MM.1S (cell line): ENCODE measurements at regions not wholly inside any gene's neighbourhood (a gene's known extent, or its start where the extent isn't known, plus 50 kb on each side); places are given as distances from the start of the nearest gene placed in this dataset.

Experiments
- DNase-seq: peaks from one replicate; pipeline ENCODE4 v3.0.0-alpha.2; 2015
- H2AFZ ChIP-seq: fragments of 300-600 bp; sonication (generic); 2 replicates; pipeline ENCODE4 v1.6.0; 2016; ENCODE audit warnings: antibody characterized with exemption, low read length
- H3F3A ChIP-seq: fragments of 300-600 bp; sonication (generic); 2 replicates; pipeline ENCODE4 v1.6.1; 2016; ENCODE audit warnings: mild to moderate bottlenecking, antibody characterized with exemption, low read length, moderate library complexity, mixed read lengths; ENCODE audit not compliant: insufficient read depth
- H3K27ac ChIP-seq: fragments of 300-600 bp; sonication (generic); 2 replicates; pipeline ENCODE4 v1.5.1; 2016; ENCODE audit warnings: mild to moderate bottlenecking, low read length
- H3K27me3 ChIP-seq: fragments of 300-600 bp; sonication (generic); replicated peaks from 2 replicates; pipeline ENCODE4 v1.6.0; 2016; ENCODE audit warnings: low read length; ENCODE audit not compliant: insufficient read depth
- H3K36me3 ChIP-seq: fragments of 300-600 bp; sonication (generic); replicated peaks from 2 replicates; pipeline ENCODE4 v1.6.1; 2016; ENCODE audit warnings: mild to moderate bottlenecking, low read length, mixed read lengths; ENCODE audit not compliant: insufficient read depth
- H3K4me1 ChIP-seq: fragments of 300-600 bp; sonication (generic); 2 replicates; pipeline ENCODE4 v1.6.1; 2016; ENCODE audit warnings: low read length, mixed read lengths
- H3K4me2 ChIP-seq: fragments of 300-600 bp; sonication (generic); 2 replicates; pipeline ENCODE4 v1.6.0; 2016; ENCODE audit warnings: low read depth, low read length
- H3K4me3 ChIP-seq: fragments of 300-600 bp; sonication (generic); 2 replicates; pipeline ENCODE4 v1.5.1; 2016; ENCODE audit warnings: low read length, mixed read lengths
- H3K79me2 ChIP-seq: fragments of 300-600 bp; sonication (generic); 2 replicates; pipeline ENCODE4 v1.6.1; 2016; ENCODE audit warnings: mixed run types, low read length, mixed read lengths
- H3K9ac ChIP-seq: fragments of 300-600 bp; sonication (generic); 2 replicates; pipeline ENCODE4 v1.6.1; 2016; ENCODE audit warnings: low read length, mixed read lengths
- H3K9me2 ChIP-seq: fragments of 300-600 bp; sonication (generic); replicated peaks from 2 replicates; pipeline ENCODE4 v1.6.1; 2016; ENCODE audit warnings: mild to moderate bottlenecking, low read length, mixed read lengths; ENCODE audit not compliant: insufficient read depth
- H3K9me3 ChIP-seq: fragments of 300-600 bp; sonication (generic); replicated peaks from 2 replicates; pipeline ENCODE4 v1.6.1; 2016; ENCODE audit warnings: mild to moderate bottlenecking, low read length, mixed read lengths; ENCODE audit not compliant: insufficient read depth
- H4K20me1 ChIP-seq: fragments of 300-600 bp; sonication (generic); 2 replicates; pipeline ENCODE4 v1.6.1; 2016; ENCODE audit warnings: mild to moderate bottlenecking, low read length, moderate library complexity, mixed read lengths; ENCODE audit not compliant: insufficient read depth
- CTCF ChIP-seq: fragments of 300-600 bp; sonication (generic); IDR thresholded peaks from 2 replicates; pipeline ENCODE4 v1.5.1; 2016; ENCODE audit warnings: antibody characterized with exemption, low read length, mixed read lengths
- EZH2 ChIP-seq: fragments of 300-600 bp; sonication (generic); optimal IDR thresholded peaks from 2 replicates; pipeline ENCODE3; 2017; ENCODE audit warnings: low read depth, mild to moderate bottlenecking, antibody characterized with exemption, low read length, mixed read lengths
- EZH2phosphoT487 ChIP-seq: fragments of 300-600 bp; sonication (generic); IDR thresholded peaks from 2 replicates; pipeline ENCODE4 v1.6.1; 2018; ENCODE audit warnings: antibody characterized with exemption, low read length

DNA sequence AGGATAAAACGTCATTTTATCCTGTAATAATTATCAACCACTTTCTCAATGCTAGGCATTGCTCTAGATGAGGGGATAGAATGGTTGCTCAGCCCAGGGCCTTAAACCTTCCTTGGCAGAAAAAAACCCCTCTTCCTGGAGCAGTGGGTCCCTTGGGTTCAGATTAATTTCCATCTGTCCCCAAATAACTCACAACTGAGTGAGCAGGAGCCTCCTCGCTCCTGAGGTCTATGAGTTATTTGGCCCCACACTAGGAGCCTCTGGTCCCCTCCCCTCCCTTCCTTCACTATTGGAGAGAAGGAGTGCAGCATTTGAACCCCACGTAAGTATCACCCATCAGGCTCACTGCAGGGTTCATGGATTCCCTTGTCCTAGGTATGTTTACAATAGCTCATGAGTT, 157.5 kb upstream of the FHL2 start:
- no peaks in the 10 kb centered on the region for H4K20me1 ChIP-seq
- H3K4me2 ChIP-seq = no peak overlapping the region
- no peaks in the 10 kb centered on the region for H3K27me3 ChIP-seq
- no peak overlapping the region for H2AFZ ChIP-seq
- no peaks in the 10 kb centered on the region for H3K9me3 ChIP-seq
- no peaks in the 10 kb centered on the region for H3K36me3 ChIP-seq
- H3K4me1 ChIP-seq = peaks cover 12% of the 10 kb centered on the region
- H3K27ac ChIP-seq = no peak overlapping the region
- no peaks in the 10 kb centered on the region for H3F3A ChIP-seq
- H3K4me3 ChIP-seq = no peak overlapping the region
- H3K9ac ChIP-seq = no peak overlapping the region
- H3K9me2 ChIP-seq = no peaks in the 10 kb centered on the region
- no peaks in the 10 kb centered on the region for H3K79me2 ChIP-seq
- TF ChIP-seq CTCF = no peak
- TF ChIP-seq EZH2 = no peak
- no peak for TF ChIP-seq EZH2phosphoT487
- DNase-seq = no peak

DNA sequence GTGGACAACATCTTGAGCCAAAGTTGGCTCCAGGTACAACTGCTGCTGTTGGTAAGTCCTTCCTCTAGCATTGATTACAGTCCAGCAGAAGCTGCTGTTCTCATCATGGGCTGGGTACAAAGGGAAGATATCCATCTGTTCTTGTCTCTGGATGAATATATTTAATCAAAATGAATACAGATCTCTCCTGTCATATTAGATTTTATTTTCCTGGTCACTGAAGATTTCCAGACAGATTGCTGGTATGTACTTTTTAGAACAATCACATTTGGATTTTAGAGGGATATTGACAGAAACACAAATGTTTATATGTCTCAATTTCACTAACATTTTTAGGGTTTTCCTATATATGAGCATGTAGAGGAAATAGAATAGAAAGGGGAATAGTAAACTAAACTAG, 155.4 kb upstream of the FHL2 start:
- Histone ChIP-seq H2AFZ (no peak overlapping the region), H3K36me3 (no peaks in the 10 kb centered on the region), H3K9me2 (no peaks in the 10 kb centered on the region), H4K20me1 (no peaks in the 10 kb centered on the region), H3K27ac (no peak overlapping the region), H3K79me2 (no peaks in the 10 kb centered on the region), H3K9me3 (no peaks in the 10 kb centered on the region), H3K9ac (no peak overlapping the region), H3K4me2 (no peak overlapping the region), H3F3A (no peaks in the 10 kb centered on the region), H3K4me3 (no peak overlapping the region), H3K4me1 (peaks cover 12% of the 10 kb centered on the region), H3K27me3 (no peaks in the 10 kb centered on the region)
- no peak for TF ChIP-seq EZH2
- TF ChIP-seq CTCF = no peak
- no peak for TF ChIP-seq EZH2phosphoT487
- DNase-seq = no peak

DNA sequence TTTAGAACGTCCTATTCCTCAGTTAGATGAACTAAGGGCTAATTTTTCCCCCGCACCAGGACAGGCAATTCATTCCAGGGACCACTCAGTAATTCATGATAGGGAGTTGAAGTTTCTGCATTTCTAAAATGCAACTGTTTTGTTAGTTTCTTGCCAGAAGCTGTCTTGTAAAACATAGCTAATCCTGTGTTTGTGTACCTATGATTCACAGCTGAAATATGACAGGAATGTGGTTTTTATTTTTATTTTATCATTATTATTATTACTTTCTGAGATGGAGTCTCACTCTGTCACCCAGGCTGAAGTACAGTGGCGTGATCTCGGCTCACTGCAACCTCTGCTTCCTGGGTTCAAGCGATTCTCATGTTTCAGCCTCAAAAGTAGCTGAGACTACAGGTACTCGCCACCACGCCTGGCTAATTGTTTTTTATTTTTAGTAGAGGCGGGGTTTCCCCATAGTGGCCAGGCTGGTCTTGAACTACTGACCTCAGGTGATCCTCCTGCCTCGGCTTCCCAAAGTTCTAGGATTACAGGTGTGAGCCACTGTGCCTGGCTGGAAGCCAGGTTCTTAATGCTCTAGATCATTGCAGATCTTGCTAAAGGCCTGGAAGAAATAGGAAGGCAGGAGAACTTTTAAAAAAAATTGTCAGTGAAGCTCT, 154.8 kb upstream of the FHL2 start:
- Histone ChIP-seq H3K27ac (no peak overlapping the region), H3K36me3 (no peaks in the 10 kb centered on the region), H3K9ac (no peak overlapping the region), H3K4me3 (no peak overlapping the region), H3K4me1 (peaks cover 12% of the 10 kb centered on the region), H3K9me3 (no peaks in the 10 kb centered on the region), H3K9me2 (no peaks in the 10 kb centered on the region), H3K27me3 (no peaks in the 10 kb centered on the region), H3F3A (no peaks in the 10 kb centered on the region), H3K4me2 (peak overlapping the region; percentile 7; the same call in 1 of the 2 replicates), H2AFZ (no peak overlapping the region), H3K79me2 (no peaks in the 10 kb centered on the region), H4K20me1 (no peaks in the 10 kb centered on the region)
- TF ChIP-seq EZH2 = no peak
- DNase-seq = peak; percentile 62

- Histone ChIP-seq H3K9me3 (no peaks in the 10 kb centered on the region), H3K4me1 (no peaks in the 10 kb centered on the region), H3K36me3 (no peaks in the 10 kb centered on the region), H3K27me3 (no peaks in the 10 kb centered on the region), H3K4me3 (no peak overlapping the region), H3K4me2 (no peak overlapping the region), H2AFZ (no peak overlapping the region), H3K79me2 (no peaks in the 10 kb centered on the region), H3K27ac (no peak overlapping the region), H3F3A (no peaks in the 10 kb centered on the region), H3K9ac (no peak overlapping the region), H4K20me1 (no peaks in the 10 kb centered on the region), H3K9me2 (no peaks in the 10 kb centered on the region)
- TF ChIP-seq EZH2phosphoT487 (no peak), EZH2 (no peak), CTCF (no peak)
- DNase-seq = no peak
Measured at GRCh38 chr2:105546628-105546974, 147.8 kb upstream of the FHL2 start.
